ENCODE measurements at regions not wholly inside any gene's neighbourhood (a gene's known extent, or its start where the extent isn't known, plus 50 kb on each side); places are given as distances from the start of the nearest gene placed in this dataset.

- no peak for TF ChIP-seq EZH2 (IDR thresholded peaks at IDR 0.05; ENCODE audit: borderline replicate concordance, low read depth, low read length, severe bottlenecking)
- TF ChIP-seq POLR2A (IDR thresholded peaks at IDR 0.05; ENCODE audit: low read depth, low read length) = no peak
- TF ChIP-seq CTCF (IDR thresholded peaks at IDR 0.05; ENCODE audit: extremely low read depth in 1 of 2, insufficient read depth in 1 of 2, low read depth in 1 of 2, low read length in 2 of 2) = no peak
- no peak for TF ChIP-seq POLR2AphosphoS5 (IDR thresholded peaks at IDR 0.05; ENCODE audit: insufficient read depth, low read depth, low read length)
- no peak for TF ChIP-seq MAX (IDR thresholded peaks at IDR 0.05; ENCODE audit: insufficient read depth, insufficient read length)
- no peak for TF ChIP-seq GATA2 (IDR thresholded peaks at IDR 0.05; ENCODE audit: insufficient read depth, insufficient read length, low read depth, low read length)
- no peak for TF ChIP-seq FOS (IDR thresholded peaks at IDR 0.05; ENCODE audit: borderline replicate concordance, insufficient read depth, low read length)
- no peak for TF ChIP-seq JUN (IDR thresholded peaks at IDR 0.05; ENCODE audit: borderline replicate concordance, insufficient read depth, insufficient read length, low read depth)
- no peak for TF ChIP-seq MYC (IDR thresholded peaks at IDR 0.05; ENCODE audit: low read depth, low read length)
These were observed 1187.1 kb downstream of the CDH9 start for GRCh38 chr5:25851301-25851700.
